ENCODE measurements at regions not wholly inside any gene's neighbourhood (a gene's known extent, or its start where the extent isn't known, plus 50 kb on each side); places are given as distances from the start of the nearest gene placed in this dataset.

DNA sequence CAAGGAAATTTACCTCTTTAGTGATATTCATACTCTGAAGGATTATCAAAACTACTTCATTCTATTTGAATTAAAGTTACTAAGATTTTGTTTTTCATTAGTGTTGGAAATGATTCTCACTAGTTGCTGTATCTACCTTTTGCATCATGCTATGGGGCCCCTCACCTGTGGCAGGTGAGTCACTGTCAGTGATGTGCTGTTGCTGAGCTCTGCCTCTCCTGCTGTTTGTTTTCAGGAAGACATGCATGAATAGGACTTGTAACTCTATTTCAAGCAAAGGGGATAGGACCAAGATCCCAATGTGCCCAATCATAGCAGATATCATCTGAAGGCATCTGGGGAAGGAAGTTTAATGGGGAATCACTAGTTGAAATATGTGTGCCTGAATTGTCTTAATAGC lies 57.4 kb upstream of the AGR3 start:
- ChIA-PET POLR2A (ENCODE audit: partially characterized antibody) (no interaction called here), CTCF (ENCODE audit: partially characterized antibody) (interaction anchor here (0.6 to 1.1 kb wide), 4 partner anchors 8 to 252 kb away, joined by 3 to 4 read pairs (median 4); no protein-coding TSS in a partner anchor)
- FAIRE-seq = no peak
- Histone ChIP-seq H3K36me3 (ENCODE audit: control insufficient read depth in 2 of 4, insufficient read depth in 4 of 4, low read length in 3 of 4) (no peaks in the 10 kb centered on the region), H3K27me3 (replicated peaks in 1 of 4; ENCODE audit: control insufficient read depth in 3 of 4, extremely low read depth in 1 of 4, insufficient read depth in 3 of 4, low read length in 3 of 4) (no peaks in the 10 kb centered on the region), H3K4ac (replicated peaks; ENCODE audit: insufficient read length, low read depth, low read length) (no peak overlapping the region), H3K18ac (ENCODE audit: extremely low read depth, low read length) (no peak overlapping the region), H2AK5ac (ENCODE audit: low read depth, low read length) (no peak overlapping the region), H3K23me2 (ENCODE audit: low read depth, low read length) (no peaks in the 10 kb centered on the region; the same call in 1 of the 2 replicates), H2BK12ac (ENCODE audit: low read depth, low read length) (no peak overlapping the region), H4K5ac (ENCODE audit: insufficient read length, low read depth, low read length) (no peak overlapping the region), H2BK20ac (ENCODE audit: low read length) (no peak overlapping the region), H3K9ac (replicated peaks in 1 of 4; ENCODE audit: extremely low read depth in 1 of 4, low read depth in 3 of 4, low read length in 3 of 4) (no peak overlapping the region), H3K56ac (replicated peaks; ENCODE audit: insufficient read length, low read depth, low read length) (no peak overlapping the region), H3K79me2 (ENCODE audit: control insufficient read depth in 1 of 2, insufficient read depth in 2 of 2, low read length in 2 of 2) (no peaks in the 10 kb centered on the region), H3K4me2 (ENCODE audit: insufficient read depth in 1 of 2, low read depth in 2 of 2, low read length in 2 of 2) (no peak overlapping the region), H3K4me1 (replicated peaks in 1 of 4; ENCODE audit: control insufficient read depth in 3 of 4, insufficient read depth in 4 of 4, low read length in 3 of 4) (no peaks in the 10 kb centered on the region), H3K27ac (ENCODE audit: low read depth, low read length) (no peak overlapping the region), H2AFZ (ENCODE audit: low read length) (no peak overlapping the region), H2BK5ac (ENCODE audit: low read depth, low read length) (no peak overlapping the region), H3K79me1 (ENCODE audit: low read depth, low read length) (no peaks in the 10 kb centered on the region; the same call in 1 of the 2 replicates), H3K4me3 (ENCODE audit: extremely low read depth in 1 of 4, insufficient read depth in 2 of 4, low read depth in 3 of 4, low read length in 4 of 4) (no peak overlapping the region), H4K20me1 (replicated peaks in 1 of 2; ENCODE audit: control insufficient read depth in 1 of 2, insufficient read depth in 2 of 2, low read length in 2 of 2) (no peaks in the 10 kb centered on the region), H2BK120ac (replicated peaks; ENCODE audit: low read depth, low read length) (no peak overlapping the region), H2BK15ac (ENCODE audit: low read length) (no peak overlapping the region), H3K23ac (ENCODE audit: insufficient read length) (no peak overlapping the region), H3K14ac (ENCODE audit: insufficient read length) (peak overlapping the region; percentile 42), H4K8ac (ENCODE audit: extremely low read depth, insufficient read depth, low read length) (no peak overlapping the region), H3K9me3 (ENCODE audit: insufficient read depth in 2 of 2, low read depth in 1 of 2, low read length in 1 of 2) (peaks cover 13 to 19% of the 10 kb centered on the region in 2 experiments; a peak in 3 of 4 replicates), H4K91ac (replicated peaks; ENCODE audit: insufficient read length, low read length) (no peak overlapping the region)
- no peak for DNase-seq (ENCODE audit: low read depth in 1 of 2, low spot score in 2 of 2)
- no peak for TF ChIP-seq POU5F1 (IDR thresholded peaks at IDR 0.05; ENCODE audit: low read depth, low read length)
- no peak for TF ChIP-seq GABPA (IDR thresholded peaks at IDR 0.05; ENCODE audit: borderline replicate concordance, insufficient read depth, low read length)
- no peak for TF ChIP-seq SP4 (IDR thresholded peaks at IDR 0.05; ENCODE audit: low read length)
- TF ChIP-seq RAD21 (IDR thresholded peaks at IDR 0.05 in 1 of 2, conservative IDR thresholded peaks at IDR 0.05 in 1 of 2; ENCODE audit: low read depth in 2 of 2, low read length in 2 of 2) = no peak
- no peak for TF ChIP-seq CBX8 (IDR thresholded peaks at IDR 0.05; ENCODE audit: borderline replicate concordance, low read depth, low read length)
- no peak for TF ChIP-seq SIX5 (IDR thresholded peaks at IDR 0.05; ENCODE audit: low read depth, low read length)
- no peak for TF ChIP-seq ASH2L (IDR thresholded peaks at IDR 0.05; ENCODE audit: low read length)
- no peak for TF ChIP-seq YY1 (IDR thresholded peaks at IDR 0.05; ENCODE audit: low read depth, low read length)
- TF ChIP-seq CHD2 (IDR thresholded peaks at IDR 0.05; ENCODE audit: low read length) = no peak
